HAP-1 (cell line): ENCODE measurements at regions not wholly inside any gene's neighbourhood (a gene's known extent, or its start where the extent isn't known, plus 50 kb on each side); places are given as distances from the start of the nearest gene placed in this dataset.

Source experiments
- DNase-seq, 2 experiments: peaks; one replicate each; pipeline ENCODE4 v3.0.0-alpha.2; 2016 to 2020; ENCODE audit warnings: low spot score in 2 of 2
- H3K27me3 ChIP-seq: fragments of 250-450 bp; sonication (Bioruptor Pico); 2 replicates; pipeline ENCODE4 v1.5.1; 2020; ENCODE audit warnings: low read depth, mild to moderate bottlenecking, moderate library complexity
- H3K36me3 ChIP-seq: fragments of 250-450 bp; sonication (Bioruptor Pico); replicated peaks from 2 replicates; pipeline ENCODE4 v1.5.1; 2020; ENCODE audit warnings: mild to moderate bottlenecking
- H3K4me1 ChIP-seq: fragments of 250-450 bp; sonication (Bioruptor Pico); 2 replicates; pipeline ENCODE4 v1.5.1; 2020; ENCODE audit warnings: mild to moderate bottlenecking
- H3K4me3 ChIP-seq: fragments of 250-450 bp; sonication (Bioruptor Pico); 2 replicates; pipeline ENCODE4 v1.5.1; 2020; ENCODE audit warnings: mild to moderate bottlenecking, moderate library complexity
- H3K9me3 ChIP-seq: fragments of 250-450 bp; sonication (Bioruptor Pico); 2 replicates; pipeline ENCODE4 v1.5.1; 2020; ENCODE audit warnings: mild to moderate bottlenecking, moderate library complexity
- in situ Hi-C: fragments of 300-500 bp; cut with MboI; formaldehyde crosslinking; loops from 3 replicates; pipeline ENCODE4 v1.14.3; 2020; ENCODE audit warnings: low sequenced_read_pairs, inconsistent platforms, mixed read lengths

DNA sequence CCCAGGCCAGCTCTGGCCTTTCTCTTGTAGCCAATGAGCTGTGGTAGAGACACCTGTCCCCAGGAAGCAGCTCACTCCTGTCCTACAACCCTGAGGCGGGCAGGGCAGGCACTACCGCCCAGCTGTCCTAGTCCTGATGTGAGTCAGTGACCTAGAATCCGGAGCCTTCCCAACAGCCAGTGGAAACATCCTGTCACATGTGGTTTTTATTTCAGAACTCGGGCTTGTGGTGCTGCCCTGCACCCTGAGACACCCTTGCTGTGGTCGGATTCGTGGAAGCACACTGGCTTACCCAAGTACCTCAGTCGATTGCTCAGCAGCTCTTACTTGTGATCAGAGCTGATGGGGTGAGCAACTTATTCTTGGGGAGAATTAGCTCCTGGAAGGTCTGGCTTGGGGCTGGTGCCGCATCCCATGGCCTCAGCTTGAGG is 83.6 kb upstream of the ARHGEF7 start:
- no peak for DNase-seq
- Histone ChIP-seq H3K4me1 (no peaks in the 10 kb centered on the region), H3K27me3 (peaks cover 7% of the 10 kb centered on the region), H3K9me3 (no peaks in the 10 kb centered on the region), H3K36me3 (no peaks in the 10 kb centered on the region), H3K4me3 (no peak overlapping the region)
- in situ Hi-C loops: no loop called here

DNA sequence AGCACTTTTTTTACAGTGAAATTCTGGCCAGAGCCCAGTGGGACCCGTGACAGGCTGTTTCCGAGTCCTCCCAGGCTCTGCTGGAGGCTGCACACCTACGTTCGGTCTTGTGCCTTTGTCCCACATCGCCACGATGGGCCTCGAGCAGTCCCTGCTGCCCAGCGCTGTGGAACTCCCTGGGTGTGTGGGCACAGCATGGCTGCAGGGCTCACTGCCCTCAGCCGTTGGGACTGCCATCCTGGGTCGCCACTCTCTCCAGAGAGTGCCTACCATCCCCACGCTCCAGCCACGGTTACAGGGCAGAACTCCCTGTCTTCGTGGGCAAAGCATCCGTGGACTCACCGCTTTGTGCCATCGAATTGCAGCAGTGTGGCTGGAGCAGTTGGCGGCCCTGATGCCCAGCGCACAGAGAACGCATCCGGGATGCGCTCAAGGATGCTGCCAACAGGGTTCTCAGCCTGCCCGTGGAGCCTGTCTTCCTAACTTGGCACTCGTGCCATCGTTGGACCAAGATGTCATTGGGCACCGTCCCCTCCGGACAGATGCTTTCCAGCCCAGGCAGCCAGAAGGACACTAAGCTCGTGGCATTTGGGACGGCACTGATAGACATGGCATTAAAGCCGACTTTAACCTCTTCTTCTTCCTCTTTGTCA is 85.0 kb upstream of the ARHGEF7 start:
- peaks cover 7% of the 10 kb centered on the region for H3K27me3 ChIP-seq
- in situ Hi-C loops: no loop called here

DNA sequence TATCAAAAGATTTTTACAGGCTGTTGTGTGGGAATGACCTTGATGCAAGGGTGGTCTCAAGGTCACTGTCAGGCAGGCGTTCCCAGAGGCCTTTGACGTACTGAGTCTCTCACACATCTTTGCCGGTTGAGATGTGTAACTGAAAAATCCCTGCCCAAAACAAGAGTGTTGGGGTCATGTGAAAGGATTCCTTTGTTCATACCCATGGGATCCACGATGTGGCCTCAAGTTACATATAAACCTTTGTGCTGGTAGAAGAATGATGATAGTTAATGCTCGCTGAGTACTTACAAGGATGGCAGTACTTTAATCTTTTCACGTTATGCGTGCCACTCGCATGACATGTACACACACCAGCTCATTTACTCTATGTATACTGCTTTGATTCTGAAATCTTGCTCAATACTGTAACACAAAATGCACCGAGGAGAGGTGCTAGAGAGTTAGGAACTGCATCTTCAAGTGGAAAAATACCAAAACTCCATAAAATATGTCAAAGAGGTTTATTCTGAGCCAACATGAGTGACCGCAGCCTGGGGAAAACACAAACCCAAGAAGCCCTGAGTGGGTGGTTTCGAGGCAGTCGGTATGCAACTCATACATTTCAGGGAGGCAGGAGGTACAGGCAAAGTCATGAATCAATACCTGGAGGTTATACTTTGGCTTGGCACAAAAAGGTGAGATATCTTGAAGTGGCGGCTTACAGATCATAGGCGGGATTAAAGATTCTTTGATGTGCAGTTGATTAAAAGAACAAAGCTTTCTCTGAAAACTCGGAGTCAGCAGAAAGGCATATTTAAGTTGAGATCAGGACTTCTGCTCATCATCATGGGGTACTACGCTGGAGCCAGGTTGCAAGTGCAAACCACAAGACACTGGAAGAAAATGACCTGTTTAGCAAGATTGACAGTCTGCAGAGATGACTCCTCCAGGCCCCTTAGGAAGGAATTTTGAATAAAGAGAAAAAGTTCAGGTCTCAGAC is 87.4 kb upstream of the ARHGEF7 start:
- Histone ChIP-seq H3K27me3 (no peaks in the 10 kb centered on the region), H3K36me3 (no peaks in the 10 kb centered on the region), H3K9me3 (no peaks in the 10 kb centered on the region), H3K4me3 (no peak overlapping the region), H3K4me1 (no peaks in the 10 kb centered on the region)
- no peak for DNase-seq
- in situ Hi-C loops: no loop called here

More for the DNA sequence above, 85.0 kb upstream of the ARHGEF7 start:
- H3K4me3 ChIP-seq: no peak overlapping the region
- DNase-seq: no peak
- H3K9me3 ChIP-seq: no peaks in the 10 kb centered on the region
- H3K4me1 ChIP-seq: no peaks in the 10 kb centered on the region
- H3K36me3 ChIP-seq: no peaks in the 10 kb centered on the region

DNA sequence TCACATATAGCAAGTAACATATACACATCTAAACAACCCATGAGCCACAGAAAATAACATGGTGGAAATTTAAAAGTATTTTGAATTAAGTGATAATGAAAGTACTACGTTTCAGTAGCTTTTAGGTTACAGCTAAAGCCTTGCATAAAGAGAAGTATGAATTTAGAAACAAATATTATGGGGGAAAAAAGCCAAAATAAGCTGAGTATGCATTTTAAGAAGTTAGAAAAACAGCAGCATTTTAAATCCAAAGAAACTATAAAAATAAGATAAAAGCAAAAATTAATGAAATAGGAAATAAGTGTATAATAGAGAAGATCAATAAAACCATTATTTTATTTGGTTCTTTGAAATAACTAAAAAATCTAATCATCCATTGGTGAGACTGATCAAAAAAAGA is 89.8 kb upstream of the ARHGEF7 start:
- Histone ChIP-seq H3K4me3 (no peak overlapping the region), H3K36me3 (no peaks in the 10 kb centered on the region), H3K4me1 (no peaks in the 10 kb centered on the region), H3K9me3 (no peaks in the 10 kb centered on the region), H3K27me3 (no peaks in the 10 kb centered on the region)
- DNase-seq: no peak
- in situ Hi-C loops: no loop called here

DNA sequence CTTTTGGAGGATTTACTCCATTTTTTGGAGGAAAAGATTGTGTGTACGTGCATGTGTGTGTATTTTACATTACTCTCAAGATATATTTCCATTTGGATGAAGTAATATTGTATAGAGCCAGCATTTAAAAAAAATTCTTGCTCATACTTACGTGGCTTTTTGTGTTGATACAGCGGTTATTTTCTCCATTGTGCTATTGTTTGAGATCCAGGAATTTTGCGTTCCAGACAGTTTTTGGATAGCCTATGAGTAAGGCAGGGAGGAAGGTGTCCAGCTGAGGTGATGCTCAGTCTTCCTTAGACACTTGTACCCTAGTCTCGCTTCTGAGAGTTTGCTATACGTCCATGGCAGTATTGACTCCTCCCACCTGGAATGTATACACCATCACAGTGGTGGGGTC is 92.2 kb upstream of the ARHGEF7 start:
- Histone ChIP-seq H3K4me1 (no peaks in the 10 kb centered on the region), H3K4me3 (no peak overlapping the region), H3K36me3 (no peaks in the 10 kb centered on the region), H3K9me3 (no peaks in the 10 kb centered on the region), H3K27me3 (no peaks in the 10 kb centered on the region)
- in situ Hi-C loops: no loop called here
- DNase-seq: no peak

DNA sequence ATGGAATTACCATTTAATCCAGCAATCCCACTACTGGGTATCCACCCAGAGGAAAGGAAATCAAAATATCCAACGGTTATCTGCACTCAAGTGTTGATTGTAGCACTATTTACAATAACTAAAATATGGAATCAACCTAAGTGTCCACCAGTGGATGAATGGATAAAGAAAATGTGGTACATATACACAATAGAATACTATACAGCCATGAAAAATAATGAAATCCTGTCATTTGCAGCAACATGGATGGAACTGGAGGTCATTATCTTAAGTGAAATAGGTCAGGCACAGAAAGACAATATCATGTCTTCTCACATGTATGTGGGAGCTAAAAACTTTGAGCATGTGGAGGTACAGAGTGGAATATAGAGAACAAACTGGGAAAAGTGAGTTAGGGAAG is 92.9 kb upstream of the ARHGEF7 start:
- no peaks in the 10 kb centered on the region for H3K27me3 ChIP-seq
- in situ Hi-C loops: no loop called here
- DNase-seq: no peak
- H3K4me1 ChIP-seq: no peaks in the 10 kb centered on the region
- no peaks in the 10 kb centered on the region for H3K9me3 ChIP-seq
- no peak overlapping the region for H3K4me3 ChIP-seq
- H3K36me3 ChIP-seq: no peaks in the 10 kb centered on the region

DNA sequence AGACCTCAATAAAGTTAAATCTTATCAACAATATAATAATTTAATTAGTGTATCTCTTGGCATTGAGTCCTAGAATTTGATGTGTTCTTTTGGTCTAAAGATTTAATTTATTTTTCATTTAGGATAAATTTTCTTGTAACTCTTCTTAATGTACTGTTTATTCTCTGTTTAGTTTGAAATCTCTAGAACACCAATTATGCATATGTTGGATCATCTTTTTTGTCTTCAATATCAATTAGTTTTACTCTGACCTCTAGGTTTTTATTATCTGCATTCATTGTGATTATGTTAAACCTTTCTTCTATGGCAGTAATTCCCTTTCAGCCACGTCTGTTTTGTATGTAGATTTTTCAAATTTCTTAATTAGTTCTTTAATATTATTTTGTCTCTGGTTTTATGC is 93.8 kb upstream of the ARHGEF7 start:
- in situ Hi-C loops: no loop called here
- Histone ChIP-seq H3K27me3 (no peaks in the 10 kb centered on the region), H3K4me3 (no peak overlapping the region), H3K36me3 (no peaks in the 10 kb centered on the region), H3K9me3 (no peaks in the 10 kb centered on the region), H3K4me1 (no peaks in the 10 kb centered on the region)
- no peak for DNase-seq

DNA sequence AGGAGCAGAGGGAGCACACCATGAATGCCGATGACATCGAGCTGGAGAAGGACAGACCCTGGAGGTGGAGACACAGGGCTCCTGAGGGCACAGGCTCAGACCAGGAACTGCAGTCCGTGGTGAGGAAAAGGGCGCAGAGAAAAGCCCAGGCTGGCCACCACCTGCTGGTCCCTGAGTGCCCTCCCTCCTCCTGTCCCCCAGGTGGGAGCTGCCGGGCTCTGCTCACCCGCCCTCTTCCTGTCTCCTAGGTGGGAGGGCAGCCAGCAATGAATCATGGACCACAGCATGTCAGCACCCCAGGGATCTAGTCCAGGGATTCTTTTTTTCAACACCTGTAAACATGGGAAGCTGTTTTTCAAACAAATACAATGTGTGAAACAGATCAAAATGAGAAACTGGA is 94.6 kb upstream of the ARHGEF7 start:
- no peak for DNase-seq
- H3K36me3 ChIP-seq: no peaks in the 10 kb centered on the region
- no peak overlapping the region for H3K4me3 ChIP-seq
- no peaks in the 10 kb centered on the region for H3K27me3 ChIP-seq
- in situ Hi-C loops: no loop called here
- no peaks in the 10 kb centered on the region for H3K9me3 ChIP-seq
- H3K4me1 ChIP-seq: no peaks in the 10 kb centered on the region

DNA sequence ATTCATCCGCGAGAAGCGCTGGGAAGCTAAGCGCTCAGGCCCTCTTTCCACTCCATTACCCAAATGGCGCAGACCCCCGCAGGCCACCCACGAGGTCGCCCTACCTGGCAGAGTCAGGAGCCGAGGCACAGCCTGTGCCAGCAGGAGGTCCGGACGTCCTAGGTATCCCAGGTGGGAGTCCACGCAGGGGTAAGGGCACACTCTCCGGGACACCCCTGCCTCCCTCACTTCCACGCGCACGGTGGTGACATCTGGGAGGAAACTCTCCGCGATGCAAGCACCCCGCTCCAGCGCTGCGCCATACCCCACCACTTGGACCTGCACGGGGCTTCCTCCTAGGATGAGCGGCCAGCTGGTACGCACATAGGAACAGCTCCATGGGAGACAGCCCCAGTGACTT is 95.1 kb upstream of the ARHGEF7 start:
- no peak overlapping the region for H3K4me3 ChIP-seq
- no peaks in the 10 kb centered on the region for H3K36me3 ChIP-seq
- no peaks in the 10 kb centered on the region for H3K27me3 ChIP-seq
- no peaks in the 10 kb centered on the region for H3K4me1 ChIP-seq
- no peak for DNase-seq
- in situ Hi-C loops: no loop called here
- no peaks in the 10 kb centered on the region for H3K9me3 ChIP-seq

DNA sequence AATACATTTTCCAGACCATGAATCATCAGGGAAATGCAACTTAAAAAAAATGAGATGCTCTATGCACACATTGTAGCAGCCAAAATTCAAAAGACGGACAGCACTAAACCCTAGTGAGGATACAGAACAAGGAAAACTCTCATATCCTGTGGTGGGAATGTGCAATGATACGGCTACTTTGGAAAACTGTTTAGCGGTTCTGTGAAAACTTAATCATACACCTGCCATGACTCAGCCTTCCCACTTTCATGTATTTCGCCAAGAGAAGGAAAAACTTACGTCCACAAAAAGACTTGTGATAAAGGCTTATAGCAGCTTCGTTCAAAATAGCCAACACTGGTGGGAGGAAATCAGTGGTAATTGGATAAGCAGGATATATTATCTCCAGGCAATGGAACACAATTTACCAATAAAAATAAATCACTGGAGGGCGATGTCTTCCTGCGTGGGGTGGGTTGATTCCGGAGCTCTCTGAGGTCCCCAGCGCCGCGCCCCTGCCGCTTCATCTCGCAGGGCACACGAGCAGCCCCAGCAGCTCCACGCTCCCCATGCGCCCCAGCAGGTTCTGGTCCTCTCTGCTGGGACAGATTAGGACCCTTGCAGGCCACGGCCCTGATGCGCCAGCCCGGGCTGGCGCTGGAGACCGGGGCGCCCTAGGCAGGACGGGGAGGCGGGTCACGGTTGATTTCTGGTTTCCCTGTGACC is 97.2 kb upstream of the ARHGEF7 start:
- DNase-seq: no peak
- no peak overlapping the region for H3K4me3 ChIP-seq
- no peaks in the 10 kb centered on the region for H3K9me3 ChIP-seq
- in situ Hi-C loops: no loop called here
- no peaks in the 10 kb centered on the region for H3K36me3 ChIP-seq
- no peaks in the 10 kb centered on the region for H3K4me1 ChIP-seq
- H3K27me3 ChIP-seq: no peaks in the 10 kb centered on the region

DNA sequence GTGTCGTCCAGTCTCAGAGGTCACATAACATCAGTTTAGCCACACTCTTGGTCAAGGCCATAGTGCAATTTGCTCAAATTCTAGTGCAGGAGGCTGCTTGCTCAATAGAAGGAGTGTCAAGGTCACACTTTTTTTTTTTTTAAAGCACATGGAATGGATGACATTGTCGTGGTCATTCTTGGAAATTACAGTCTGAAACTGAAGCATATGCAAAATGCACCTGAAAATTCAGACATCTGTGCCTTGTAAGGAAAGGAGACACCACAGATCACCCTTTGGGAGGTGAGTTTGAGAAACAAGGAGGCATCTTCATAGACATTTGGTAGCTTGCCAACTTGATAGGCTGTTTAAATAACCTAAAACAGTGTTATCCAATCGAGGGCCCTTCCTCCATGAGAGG is 98.3 kb upstream of the ANKRD10 start:
- H3K4me3 ChIP-seq: no peak overlapping the region
- no peaks in the 10 kb centered on the region for H3K9me3 ChIP-seq
- in situ Hi-C loops: no loop called here
- no peaks in the 10 kb centered on the region for H3K4me1 ChIP-seq
- no peak for DNase-seq
- no peaks in the 10 kb centered on the region for H3K36me3 ChIP-seq
- no peaks in the 10 kb centered on the region for H3K27me3 ChIP-seq

DNA sequence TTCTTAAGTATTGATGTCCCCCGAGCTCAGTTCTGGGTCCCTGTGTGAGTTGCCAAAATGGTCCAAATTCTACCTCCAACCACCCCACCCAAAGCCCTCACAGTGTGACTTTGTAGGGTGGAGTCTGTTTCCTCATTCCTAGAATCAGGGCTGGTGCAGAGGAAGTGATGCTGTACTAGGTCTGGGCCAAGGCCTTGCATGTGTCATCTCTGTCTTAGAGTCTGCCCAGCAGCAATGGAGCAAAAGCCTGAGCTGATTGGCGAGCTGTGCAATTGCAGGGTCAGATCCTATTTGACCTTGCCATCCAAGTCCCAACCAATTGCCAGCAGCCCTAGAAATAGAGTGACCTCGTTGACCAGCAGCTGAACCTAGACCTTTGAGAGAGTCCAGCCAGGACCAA is 97.0 kb upstream of the ANKRD10 start:
- Histone ChIP-seq H3K27me3 (no peaks in the 10 kb centered on the region), H3K4me3 (no peak overlapping the region), H3K9me3 (no peaks in the 10 kb centered on the region), H3K36me3 (no peaks in the 10 kb centered on the region), H3K4me1 (no peaks in the 10 kb centered on the region)
- no peak for DNase-seq
- in situ Hi-C loops: no loop called here

DNA sequence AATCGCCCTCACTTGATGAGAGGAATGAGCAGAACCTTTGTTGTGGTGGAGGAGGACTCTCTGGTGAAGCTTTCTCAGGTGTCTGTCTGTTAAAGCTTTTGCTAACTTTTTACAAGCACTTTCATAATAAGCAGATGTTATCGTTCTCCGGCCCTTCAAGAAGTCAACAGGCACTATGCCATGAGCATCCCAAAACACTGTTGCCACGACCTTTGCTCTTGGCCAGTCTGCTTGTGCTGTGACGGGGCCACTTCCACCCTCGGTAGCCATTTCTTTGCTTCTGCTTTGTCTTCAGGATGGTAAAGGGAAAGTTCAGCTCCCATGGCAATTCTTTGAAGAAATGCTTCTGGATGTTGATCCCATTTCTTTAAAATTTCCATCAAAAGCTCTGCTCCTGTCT is 93.5 kb upstream of the ANKRD10 start:
- H3K9me3 ChIP-seq: no peaks in the 10 kb centered on the region
- in situ Hi-C loops: no loop called here
- H3K4me1 ChIP-seq: no peaks in the 10 kb centered on the region
- no peak for DNase-seq
- H3K27me3 ChIP-seq: no peaks in the 10 kb centered on the region
- no peaks in the 10 kb centered on the region for H3K36me3 ChIP-seq
- H3K4me3 ChIP-seq: no peak overlapping the region

DNA sequence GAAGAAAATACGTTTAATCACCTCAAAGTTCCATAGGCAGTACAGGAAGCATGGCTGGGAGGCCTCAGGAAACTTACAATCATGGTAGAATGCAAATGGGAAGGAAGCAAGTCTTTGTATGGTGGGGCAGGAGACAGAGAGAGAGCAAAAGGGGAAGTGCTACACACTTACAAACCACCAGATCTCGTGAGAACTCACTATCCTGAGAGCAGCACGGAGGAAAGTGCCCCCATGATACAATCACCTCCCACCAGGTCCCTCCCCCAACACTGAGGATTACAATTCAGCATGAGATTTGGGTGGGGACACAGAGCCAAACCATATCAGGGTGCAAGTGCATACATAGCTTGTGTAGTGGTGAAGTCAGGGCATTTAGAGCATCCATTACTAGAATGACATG is 92.3 kb upstream of the ANKRD10 start:
- no peak overlapping the region for H3K4me3 ChIP-seq
- no peaks in the 10 kb centered on the region for H3K27me3 ChIP-seq
- no peaks in the 10 kb centered on the region for H3K36me3 ChIP-seq
- in situ Hi-C loops: no loop called here
- no peaks in the 10 kb centered on the region for H3K4me1 ChIP-seq
- H3K9me3 ChIP-seq: no peaks in the 10 kb centered on the region
- DNase-seq: no peak
